ENCODE measurements at regions not wholly inside any gene's neighbourhood (a gene's known extent, or its start where the extent isn't known, plus 50 kb on each side); places are given as distances from the start of the nearest gene placed in this dataset.

DNA sequence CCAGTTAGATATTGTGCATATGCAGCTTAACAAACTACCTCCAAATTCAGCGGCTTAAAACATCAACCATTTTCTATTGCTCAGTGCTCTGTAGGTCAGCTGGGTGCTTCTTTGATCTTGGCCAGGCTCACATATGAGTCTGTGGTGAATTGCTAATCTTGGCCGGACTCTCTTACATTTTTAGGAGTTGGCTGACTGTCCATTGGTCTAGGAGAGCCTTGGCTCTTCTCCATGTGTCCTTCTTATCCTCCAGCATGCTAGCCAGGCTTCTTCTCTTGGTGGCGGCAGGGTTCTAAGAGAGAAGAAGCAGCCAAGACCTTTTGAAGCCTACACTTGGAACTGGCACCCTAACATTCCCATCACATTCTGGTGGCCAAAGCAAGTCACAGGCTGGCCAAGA lies 174.3 kb upstream of the PWP1 start:
- H3K4me3 Mint-ChIP-seq: no peak overlapping the region
- Histone ChIP-seq H3K4me1 (ENCODE audit: insufficient read depth, low read length) (peaks cover 4% of the 10 kb centered on the region), H3K14ac (ENCODE audit: insufficient read depth, low read length) (no peak overlapping the region), H4K5ac (ENCODE audit: insufficient read length, low read depth, low read length) (no peak overlapping the region), H3K27me3 (ENCODE audit: insufficient read depth, low read length) (no peaks in the 10 kb centered on the region), H3K79me1 (ENCODE audit: insufficient read depth, low read depth, low read length, poor library complexity, severe bottlenecking) (no peaks in the 10 kb centered on the region), H3K56ac (ENCODE audit: insufficient read length, low read depth, low read length) (no peak overlapping the region), H3K9ac (ENCODE audit: extremely low read depth, insufficient read length, low read length) (no peak overlapping the region), H2BK15ac (ENCODE audit: low read depth, low read length) (no peak overlapping the region), H2AFZ (ENCODE audit: low read length) (no peak overlapping the region), H3K18ac (ENCODE audit: insufficient read length, low read depth, low read length) (no peak overlapping the region), H2BK20ac (ENCODE audit: low read depth, low read length, poor library complexity, severe bottlenecking) (no peak overlapping the region), H2BK120ac (ENCODE audit: low read depth, low read length, poor library complexity, severe bottlenecking) (no peak overlapping the region), H3K9me3 (ENCODE audit: control insufficient read depth, low read depth, low read length) (no peaks in the 10 kb centered on the region), H4K91ac (ENCODE audit: insufficient read length, low read depth, low read length) (no peak overlapping the region), H3K23me2 (ENCODE audit: insufficient read length, low read depth, low read length, poor library complexity, severe bottlenecking) (no peaks in the 10 kb centered on the region), H2BK5ac (ENCODE audit: insufficient read length, low read length) (no peak overlapping the region), H3K4me2 (ENCODE audit: insufficient read depth, insufficient read length, low read length) (no peak overlapping the region), H2AK5ac (ENCODE audit: insufficient read length, low read length) (no peak overlapping the region), H3K4ac (ENCODE audit: low read depth, low read length) (no peak overlapping the region), H4K8ac (replicated peaks; ENCODE audit: insufficient read length, low read depth, low read length) (no peak overlapping the region), H4K20me1 (ENCODE audit: control insufficient read depth, insufficient read depth, insufficient read length) (no peaks in the 10 kb centered on the region), H3T11ph (ENCODE audit: low read length) (no peak overlapping the region), H2BK12ac (ENCODE audit: insufficient read length, low read depth, low read length) (no peak overlapping the region), H3K79me2 (ENCODE audit: insufficient read depth, low read length) (no peaks in the 10 kb centered on the region), H3K27ac (ENCODE audit: insufficient read length, low read depth, low read length) (no peak overlapping the region), H3K23ac (ENCODE audit: insufficient read length, low read depth, low read length) (no peak overlapping the region)
- no peak overlapping the region for H3K27ac Mint-ChIP-seq
- no CpG with 5 or more reads among the region's 3 CpGs for WGBS (ENCODE audit: extremely low coverage, insufficient read length, low lambda C conversion rate)
- peaks cover 15 to 19% of the 10 kb centered on the region in 2 experiments for H3K4me1 Mint-ChIP-seq
- peaks cover 5% of the 10 kb centered on the region for H3K27me3 Mint-ChIP-seq (ENCODE audit: low read depth)
- no peaks in the 10 kb centered on the region for H3K9me3 Mint-ChIP-seq
- DNase-seq: no peak
- TF ChIP-seq, protein P1, sequence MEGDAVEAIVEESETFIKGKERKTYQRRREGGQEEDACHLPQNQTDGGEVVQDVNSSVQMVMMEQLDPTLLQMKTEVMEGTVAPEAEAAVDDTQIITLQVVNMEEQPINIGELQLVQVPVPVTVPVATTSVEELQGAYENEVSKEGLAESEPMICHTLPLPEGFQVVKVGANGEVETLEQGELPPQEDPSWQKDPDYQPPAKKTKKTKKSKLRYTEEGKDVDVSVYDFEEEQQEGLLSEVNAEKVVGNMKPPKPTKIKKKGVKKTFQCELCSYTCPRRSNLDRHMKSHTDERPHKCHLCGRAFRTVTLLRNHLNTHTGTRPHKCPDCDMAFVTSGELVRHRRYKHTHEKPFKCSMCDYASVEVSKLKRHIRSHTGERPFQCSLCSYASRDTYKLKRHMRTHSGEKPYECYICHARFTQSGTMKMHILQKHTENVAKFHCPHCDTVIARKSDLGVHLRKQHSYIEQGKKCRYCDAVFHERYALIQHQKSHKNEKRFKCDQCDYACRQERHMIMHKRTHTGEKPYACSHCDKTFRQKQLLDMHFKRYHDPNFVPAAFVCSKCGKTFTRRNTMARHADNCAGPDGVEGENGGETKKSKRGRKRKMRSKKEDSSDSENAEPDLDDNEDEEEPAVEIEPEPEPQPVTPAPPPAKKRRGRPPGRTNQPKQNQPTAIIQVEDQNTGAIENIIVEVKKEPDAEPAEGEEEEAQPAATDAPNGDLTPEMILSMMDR (conservative IDR thresholded peaks at IDR 0.05): no peak
- H3K36me3 Mint-ChIP-seq (ENCODE audit: insufficient read depth in 1 of 3, low read depth in 3 of 3): no peaks in the 10 kb centered on the region

Measured in H9 (cell line).